ENCODE measurements at regions not wholly inside any gene's neighbourhood (a gene's known extent, or its start where the extent isn't known, plus 50 kb on each side); places are given as distances from the start of the nearest gene placed in this dataset.

DNA sequence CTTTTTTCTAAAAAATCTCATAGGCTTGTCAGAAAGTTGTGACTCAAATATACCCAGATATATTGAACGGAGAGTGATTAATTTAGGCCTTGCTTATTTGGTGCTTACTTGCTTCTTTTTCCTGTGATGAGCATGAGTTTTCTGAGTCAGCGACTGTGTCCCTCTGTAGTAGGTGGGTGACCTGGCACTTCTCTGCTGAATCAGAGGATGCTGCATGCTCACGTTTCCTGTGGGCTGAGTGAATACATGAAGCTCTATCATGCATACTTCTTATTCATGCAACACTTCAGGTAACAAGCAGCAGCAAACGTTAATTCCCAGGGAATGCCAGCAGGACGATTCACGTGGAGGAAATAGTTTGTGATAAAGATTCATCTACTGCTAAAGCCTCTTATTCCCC lies 245.0 kb downstream of the KLF5 start:
- TF ChIP-seq POLR2A (IDR thresholded peaks at IDR 0.05; ENCODE audit: low read depth) (no peak), CTCF (IDR thresholded peaks at IDR 0.05) (no peak), POLR2AphosphoS5 (IDR thresholded peaks at IDR 0.05) (no peak)

Measured in esophagus muscularis mucosa (tissue), 3 donors.